Brain microvascular endothelial cell (primary cell): ENCODE measurements at regions not wholly inside any gene's neighbourhood (a gene's known extent, or its start where the extent isn't known, plus 50 kb on each side); places are given as distances from the start of the nearest gene placed in this dataset.

Source experiments
- DNase-seq: peaks from one replicate; pipeline ENCODE4 v3.0.0-alpha.2; 2020
- H3K27ac ChIP-seq: fragments of 250-450 bp; sonication (Bioruptor Pico); 2 replicates; pipeline ENCODE4 v1.5.1; 2020; ENCODE audit warnings: mild to moderate bottlenecking, moderate library complexity
- H3K27me3 ChIP-seq: fragments of 250-450 bp; sonication (Bioruptor Pico); replicated peaks from 2 replicates; pipeline ENCODE4 v1.5.1; 2020; ENCODE audit warnings: mild to moderate bottlenecking
- H3K36me3 ChIP-seq: fragments of 250-450 bp; sonication (Bioruptor Pico); replicated peaks from 2 replicates; pipeline ENCODE4 v1.5.1; 2020; ENCODE audit warnings: mild to moderate bottlenecking
- H3K4me3 ChIP-seq: 2 replicates; pipeline ENCODE4 v1.5.1; 2011; ENCODE audit warnings: low read depth, mild to moderate bottlenecking, control low read depth, low read length, moderate library complexity
- CTCF ChIP-seq: IDR thresholded peaks from 2 replicates; pipeline ENCODE4 v1.5.1; 2011; ENCODE audit warnings: low read depth, mild to moderate bottlenecking, moderate library complexity, low read length, control low read depth, inconsistent platforms; ENCODE audit errors: missing control alignments
- in situ Hi-C: cut with HindIII; loops from 2 replicates; pipeline ENCODE4 v1.10.0; 2017; ENCODE audit warnings: low sequenced_read_pairs, low pct_ligation_motif_present

GRCh38 chr3:178067721-178068120, 468.5 kb upstream of the KCNMB2 start:
- TF ChIP-seq CTCF = no peak
- no peaks in the 10 kb centered on the region for H3K36me3 ChIP-seq
- no peak overlapping the region for H3K27ac ChIP-seq
- no peak overlapping the region for H3K4me3 ChIP-seq
- in situ Hi-C loops = no loop called here
- H3K27me3 ChIP-seq = no peaks in the 10 kb centered on the region
- DNase-seq = no peak

- in situ Hi-C loops = no loop called here
- no peak overlapping the region for H3K27ac ChIP-seq
- no peak for DNase-seq
- no peaks in the 10 kb centered on the region for H3K27me3 ChIP-seq
- H3K4me3 ChIP-seq = no peak overlapping the region
- TF ChIP-seq CTCF = no peak
- no peaks in the 10 kb centered on the region for H3K36me3 ChIP-seq
These were observed 463.6 kb upstream of the KCNMB2 start for GRCh38 chr3:178072391-178073305.

GRCh38 chr3:178073366-178073765, 462.9 kb upstream of the KCNMB2 start:
- in situ Hi-C loops = no loop called here
- DNase-seq = no peak
- H3K4me3 ChIP-seq = no peak overlapping the region
- H3K36me3 ChIP-seq = no peaks in the 10 kb centered on the region
- H3K27me3 ChIP-seq = no peaks in the 10 kb centered on the region
- no peak for TF ChIP-seq CTCF
- H3K27ac ChIP-seq = no peak overlapping the region

- TF ChIP-seq CTCF = no peak
- Histone ChIP-seq H3K27ac (no peak overlapping the region), H3K4me3 (no peak overlapping the region), H3K27me3 (no peaks in the 10 kb centered on the region), H3K36me3 (no peaks in the 10 kb centered on the region)
- in situ Hi-C loops = no loop called here
- DNase-seq = no peak
These were observed 460.9 kb upstream of the KCNMB2 start for GRCh38 chr3:178075344-178075743.

GRCh38 chr3:178078953-178079352, 457.3 kb upstream of the KCNMB2 start:
- Histone ChIP-seq H3K27me3 (no peaks in the 10 kb centered on the region), H3K27ac (no peak overlapping the region), H3K4me3 (no peak overlapping the region), H3K36me3 (no peaks in the 10 kb centered on the region)
- DNase-seq = no peak
- no peak for TF ChIP-seq CTCF
- in situ Hi-C loops = no loop called here
